Glutamatergic neuron (in vitro differentiated cells): ENCODE measurements at regions not wholly inside any gene's neighbourhood (a gene's known extent, or its start where the extent isn't known, plus 50 kb on each side); places are given as distances from the start of the nearest gene placed in this dataset.

Experiments used
- DNase-seq: peaks from one replicate; pipeline ENCODE4 v3.0.0; 2022
- H3K27ac Mint-ChIP-seq: one replicate; pipeline ENCODE4 v1.8.0; 2020; ENCODE audit warnings: mild to moderate bottlenecking, mixed read lengths, inconsistent platforms; ENCODE audit not compliant: unreplicated experiment
- H3K27me3 Mint-ChIP-seq: one replicate; pipeline ENCODE4 v1.8.0; 2020; ENCODE audit warnings: mild to moderate bottlenecking, moderate library complexity, mixed read lengths, inconsistent platforms; ENCODE audit not compliant: unreplicated experiment
- H3K36me3 Mint-ChIP-seq: one replicate; pipeline ENCODE4 v1.8.0; 2020; ENCODE audit warnings: mild to moderate bottlenecking, mixed read lengths, inconsistent platforms; ENCODE audit not compliant: unreplicated experiment
- H3K4me1 Mint-ChIP-seq: one replicate; pipeline ENCODE4 v1.8.0; 2020; ENCODE audit warnings: mild to moderate bottlenecking, low read depth, mixed read lengths, inconsistent platforms; ENCODE audit not compliant: unreplicated experiment
- H3K4me3 Mint-ChIP-seq: one replicate; pipeline ENCODE4 v1.8.0; 2020; ENCODE audit warnings: mild to moderate bottlenecking, mixed read lengths, inconsistent platforms; ENCODE audit not compliant: unreplicated experiment
- H3K9me3 Mint-ChIP-seq: one replicate; pipeline ENCODE4 v1.8.0; 2020; ENCODE audit warnings: mild to moderate bottlenecking, moderate library complexity, mixed read lengths, inconsistent platforms; ENCODE audit not compliant: unreplicated experiment
- TF ChIP-seq, protein P1 (sequence below): fragments of 200-600 bp; sonication (generic); IDR thresholded peaks from one replicate; pipeline ENCODE4 v1.5.0; 2021; ENCODE audit not compliant: partially characterized antibody, unreplicated experiment

DNA sequence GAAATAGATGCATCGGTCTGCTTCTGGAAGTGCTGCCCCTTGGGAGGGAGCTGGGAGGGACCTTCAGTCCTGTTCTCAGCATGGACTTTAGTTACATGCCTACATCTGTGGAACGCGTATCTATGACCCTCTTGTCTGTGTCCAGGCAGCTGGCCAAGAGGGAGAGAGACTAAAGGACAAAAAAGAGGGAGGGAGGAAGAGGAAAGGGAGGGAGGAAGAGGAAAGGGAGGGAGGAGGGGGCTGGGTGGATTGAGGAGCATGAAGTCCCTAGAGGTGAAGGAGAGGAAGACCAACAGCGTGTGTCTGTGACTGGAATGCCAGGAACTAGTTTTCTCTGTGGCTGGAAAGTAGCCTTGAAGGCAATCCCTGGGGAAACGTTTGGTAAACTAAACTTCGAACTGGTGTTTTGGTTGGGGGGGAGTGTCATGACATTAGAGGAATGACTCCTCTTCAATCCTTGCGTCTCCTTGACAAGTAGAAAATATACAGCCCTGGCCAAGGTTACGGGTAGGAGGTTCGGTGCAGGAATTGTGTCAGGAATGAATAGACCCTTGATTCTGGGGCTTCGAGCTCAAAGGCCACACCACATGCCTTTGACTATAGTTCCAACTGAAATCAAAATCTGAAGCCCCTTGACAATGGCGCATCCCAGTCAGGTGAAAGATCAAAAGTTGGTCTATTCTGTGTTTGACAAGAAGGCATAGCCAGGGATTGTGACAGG, 52.0 kb upstream of the PLEKHG1 start:
- TF ChIP-seq, protein P1, sequence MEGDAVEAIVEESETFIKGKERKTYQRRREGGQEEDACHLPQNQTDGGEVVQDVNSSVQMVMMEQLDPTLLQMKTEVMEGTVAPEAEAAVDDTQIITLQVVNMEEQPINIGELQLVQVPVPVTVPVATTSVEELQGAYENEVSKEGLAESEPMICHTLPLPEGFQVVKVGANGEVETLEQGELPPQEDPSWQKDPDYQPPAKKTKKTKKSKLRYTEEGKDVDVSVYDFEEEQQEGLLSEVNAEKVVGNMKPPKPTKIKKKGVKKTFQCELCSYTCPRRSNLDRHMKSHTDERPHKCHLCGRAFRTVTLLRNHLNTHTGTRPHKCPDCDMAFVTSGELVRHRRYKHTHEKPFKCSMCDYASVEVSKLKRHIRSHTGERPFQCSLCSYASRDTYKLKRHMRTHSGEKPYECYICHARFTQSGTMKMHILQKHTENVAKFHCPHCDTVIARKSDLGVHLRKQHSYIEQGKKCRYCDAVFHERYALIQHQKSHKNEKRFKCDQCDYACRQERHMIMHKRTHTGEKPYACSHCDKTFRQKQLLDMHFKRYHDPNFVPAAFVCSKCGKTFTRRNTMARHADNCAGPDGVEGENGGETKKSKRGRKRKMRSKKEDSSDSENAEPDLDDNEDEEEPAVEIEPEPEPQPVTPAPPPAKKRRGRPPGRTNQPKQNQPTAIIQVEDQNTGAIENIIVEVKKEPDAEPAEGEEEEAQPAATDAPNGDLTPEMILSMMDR = no peak
- H3K9me3 Mint-ChIP-seq = no peaks in the 10 kb centered on the region
- no peaks in the 10 kb centered on the region for H3K36me3 Mint-ChIP-seq
- H3K4me3 Mint-ChIP-seq = no peak overlapping the region
- H3K27me3 Mint-ChIP-seq = peaks cover 2% of the 10 kb centered on the region
- peaks cover 19% of the 10 kb centered on the region for H3K4me1 Mint-ChIP-seq
- H3K27ac Mint-ChIP-seq = no peak overlapping the region
- no peak for DNase-seq

DNA sequence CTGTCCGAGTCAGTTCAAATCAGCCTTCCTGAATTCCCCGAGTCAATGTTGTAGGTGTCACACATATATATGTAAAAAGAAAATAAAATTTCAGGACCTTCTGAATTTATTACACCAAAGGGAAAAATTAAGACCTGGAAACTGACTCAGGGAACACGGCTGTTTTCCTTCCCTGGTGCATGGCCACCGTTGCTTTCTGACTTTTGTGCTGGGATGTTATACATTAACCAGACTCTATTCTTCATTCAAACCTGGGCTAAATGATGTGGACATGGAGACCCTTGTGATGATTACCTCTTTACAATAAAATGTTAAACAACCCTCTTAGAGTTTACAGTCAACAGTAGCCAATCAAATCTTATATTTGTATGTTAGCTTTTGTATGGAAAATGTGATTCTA, 51.4 kb upstream of the PLEKHG1 start:
- H3K27me3 Mint-ChIP-seq = peaks cover 2% of the 10 kb centered on the region
- TF ChIP-seq, protein P1 = no peak
- H3K9me3 Mint-ChIP-seq = no peaks in the 10 kb centered on the region
- no peaks in the 10 kb centered on the region for H3K36me3 Mint-ChIP-seq
- DNase-seq = no peak
- no peak overlapping the region for H3K27ac Mint-ChIP-seq
- H3K4me1 Mint-ChIP-seq = peaks cover 19% of the 10 kb centered on the region
- no peak overlapping the region for H3K4me3 Mint-ChIP-seq

DNA sequence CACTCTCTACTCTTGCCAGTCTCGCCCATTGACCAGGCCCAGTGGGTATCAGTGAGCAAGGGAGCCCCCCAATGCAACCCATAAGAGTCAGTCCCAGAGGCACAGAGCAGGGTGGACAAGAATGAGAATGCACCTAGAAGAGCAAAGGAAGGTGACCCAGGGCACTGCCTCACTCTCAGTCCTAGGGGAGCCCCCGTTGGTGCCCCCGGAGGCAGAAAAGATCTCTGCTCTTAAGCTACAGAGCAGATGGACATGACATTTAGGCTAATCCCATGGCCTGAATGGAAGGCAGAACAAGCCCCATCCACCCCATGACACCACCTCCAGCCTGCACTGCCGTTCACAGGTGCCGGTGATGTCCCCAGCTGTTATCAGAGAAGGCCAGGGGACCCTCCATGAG, 50.7 kb upstream of the PLEKHG1 start:
- no peaks in the 10 kb centered on the region for H3K36me3 Mint-ChIP-seq
- H3K27me3 Mint-ChIP-seq = peaks cover 2% of the 10 kb centered on the region
- TF ChIP-seq, protein P1 = no peak
- no peaks in the 10 kb centered on the region for H3K9me3 Mint-ChIP-seq
- H3K27ac Mint-ChIP-seq = no peak overlapping the region
- H3K4me3 Mint-ChIP-seq = no peak overlapping the region
- H3K4me1 Mint-ChIP-seq = peaks cover 19% of the 10 kb centered on the region
- DNase-seq = no peak

DNA sequence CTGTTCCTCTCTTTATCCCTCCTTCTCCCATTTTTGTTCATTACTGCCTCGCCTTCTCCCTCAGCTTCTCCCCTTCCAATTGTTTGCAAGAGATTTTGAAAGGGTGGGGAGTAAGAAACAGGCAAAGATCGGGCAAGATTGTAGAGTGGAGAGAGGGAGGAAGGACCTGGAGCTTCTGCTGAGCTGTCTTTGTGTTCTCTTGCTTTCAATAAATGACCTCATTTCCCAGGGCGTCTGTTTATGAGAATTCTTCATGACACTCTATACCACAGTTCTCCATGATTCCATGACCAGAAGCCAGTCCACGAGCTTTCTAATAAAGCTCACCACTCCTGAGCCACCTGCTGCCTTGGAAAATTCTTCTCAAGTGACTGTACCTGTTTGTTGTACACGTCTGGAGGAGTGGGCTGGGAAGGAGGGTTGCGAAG, 50.0 kb upstream of the PLEKHG1 start:
- Mint-ChIP-seq H3K4me1 (peaks cover 19% of the 10 kb centered on the region), H3K4me3 (no peak overlapping the region), H3K9me3 (no peaks in the 10 kb centered on the region), H3K27ac (no peak overlapping the region), H3K36me3 (no peaks in the 10 kb centered on the region), H3K27me3 (peaks cover 5% of the 10 kb centered on the region)
- DNase-seq = no peak
- TF ChIP-seq, protein P1 = no peak
